Endothelial cell of umbilical vein (primary cell): ENCODE measurements at regions not wholly inside any gene's neighbourhood (a gene's known extent, or its start where the extent isn't known, plus 50 kb on each side); places are given as distances from the start of the nearest gene placed in this dataset.

Experiments
- EZH2 ChIP-seq: IDR thresholded peaks from 2 replicates; pipeline ENCODE4 v1.6.1; 2012; ENCODE audit warnings: borderline replicate concordance, low read depth, mild to moderate bottlenecking, moderate library complexity, low read length, inconsistent platforms; ENCODE audit not compliant: severe bottlenecking
- GATA2 ChIP-seq: IDR thresholded peaks from 2 replicates; pipeline ENCODE4 v1.7.0; 2011; ENCODE audit warnings: low read depth, mild to moderate bottlenecking, moderate library complexity, mixed read lengths, low read length; ENCODE audit not compliant: insufficient read length, insufficient read depth
- JUN ChIP-seq: IDR thresholded peaks from 2 replicates; pipeline ENCODE4 v1.6.1; 2011; ENCODE audit warnings: borderline replicate concordance, low read depth; ENCODE audit not compliant: insufficient read length, insufficient read depth
- MYC ChIP-seq: IDR thresholded peaks from one replicate; pipeline ENCODE4 v1.6.1; 2011; ENCODE audit warnings: mild to moderate bottlenecking, low read depth, low read length
- POLR2A ChIP-seq: IDR thresholded peaks from 2 replicates; pipeline ENCODE4 v1.6.1; 2012; ENCODE audit warnings: low read depth, mild to moderate bottlenecking, control low read depth, low read length
- POLR2AphosphoS5 ChIP-seq: IDR thresholded peaks from 2 replicates; pipeline ENCODE4 v1.6.1; 2012; ENCODE audit warnings: low read depth, mild to moderate bottlenecking, control low read depth, low read length, moderate library complexity; ENCODE audit not compliant: insufficient read depth
- TF ChIP-seq, protein P1 (sequence below), 2 donors: IDR thresholded peaks; 1 replicate in 1 of 2; 2 replicates in 1 of 2; pipeline ENCODE4 v1.5.1; 2011; ENCODE audit warnings: low read length in 2 of 2, mild to moderate bottlenecking in 2 of 2, moderate library complexity in 2 of 2, control low read depth in 1 of 2, inconsistent platforms in 1 of 2, low read depth in 1 of 2; ENCODE audit not compliant: insufficient read depth in 1 of 2; ENCODE audit errors: extremely low read depth in 1 of 2
- TF ChIP-seq, protein P2 (sequence below): IDR thresholded peaks from 2 replicates; pipeline ENCODE4 v1.6.1; 2011; ENCODE audit not compliant: insufficient read depth, insufficient read length

GRCh38 chr7:65250697-65251395 lies 122.8 kb upstream of the ZNF92 start:
- TF ChIP-seq EZH2 (no peak), POLR2A (no peak), MYC (no peak), POLR2AphosphoS5 (no peak), GATA2 (no peak), JUN (no peak)
- TF ChIP-seq, protein P1, sequence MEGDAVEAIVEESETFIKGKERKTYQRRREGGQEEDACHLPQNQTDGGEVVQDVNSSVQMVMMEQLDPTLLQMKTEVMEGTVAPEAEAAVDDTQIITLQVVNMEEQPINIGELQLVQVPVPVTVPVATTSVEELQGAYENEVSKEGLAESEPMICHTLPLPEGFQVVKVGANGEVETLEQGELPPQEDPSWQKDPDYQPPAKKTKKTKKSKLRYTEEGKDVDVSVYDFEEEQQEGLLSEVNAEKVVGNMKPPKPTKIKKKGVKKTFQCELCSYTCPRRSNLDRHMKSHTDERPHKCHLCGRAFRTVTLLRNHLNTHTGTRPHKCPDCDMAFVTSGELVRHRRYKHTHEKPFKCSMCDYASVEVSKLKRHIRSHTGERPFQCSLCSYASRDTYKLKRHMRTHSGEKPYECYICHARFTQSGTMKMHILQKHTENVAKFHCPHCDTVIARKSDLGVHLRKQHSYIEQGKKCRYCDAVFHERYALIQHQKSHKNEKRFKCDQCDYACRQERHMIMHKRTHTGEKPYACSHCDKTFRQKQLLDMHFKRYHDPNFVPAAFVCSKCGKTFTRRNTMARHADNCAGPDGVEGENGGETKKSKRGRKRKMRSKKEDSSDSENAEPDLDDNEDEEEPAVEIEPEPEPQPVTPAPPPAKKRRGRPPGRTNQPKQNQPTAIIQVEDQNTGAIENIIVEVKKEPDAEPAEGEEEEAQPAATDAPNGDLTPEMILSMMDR (IDR thresholded peaks at IDR 0.05; ENCODE audit: extremely low read depth in 1 of 2, insufficient read depth in 1 of 2, low read depth in 1 of 2, low read length in 2 of 2): no peak
- TF ChIP-seq, protein P2, sequence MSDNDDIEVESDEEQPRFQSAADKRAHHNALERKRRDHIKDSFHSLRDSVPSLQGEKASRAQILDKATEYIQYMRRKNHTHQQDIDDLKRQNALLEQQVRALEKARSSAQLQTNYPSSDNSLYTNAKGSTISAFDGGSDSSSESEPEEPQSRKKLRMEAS: no peak
